ENCODE measurements at regions not wholly inside any gene's neighbourhood (a gene's known extent, or its start where the extent isn't known, plus 50 kb on each side); places are given as distances from the start of the nearest gene placed in this dataset.

DNA sequence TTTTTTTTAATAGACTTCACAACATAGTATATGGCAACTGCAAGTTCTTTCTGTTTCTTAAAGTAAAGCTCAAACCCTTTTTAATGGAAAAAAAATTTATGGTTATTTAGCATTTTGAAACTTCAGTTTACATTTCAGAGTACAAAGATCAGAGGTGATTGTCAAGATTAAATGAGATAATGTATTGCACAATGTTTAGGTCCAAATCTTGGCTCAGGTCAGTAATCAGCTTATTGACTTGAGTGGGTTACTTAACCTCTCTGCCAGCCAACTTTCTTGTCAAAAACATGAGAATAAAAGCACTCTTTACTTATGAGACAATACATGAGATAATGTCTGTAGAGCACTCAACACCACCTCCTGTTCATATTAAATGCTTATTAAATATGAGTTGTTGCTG, 345.1 kb upstream of the PTPRD start:
- no peaks in the 10 kb centered on the region for H3K36me3 Mint-ChIP-seq (ENCODE audit: low read depth)
- no peak overlapping the region for H3K27ac Mint-ChIP-seq (ENCODE audit: unreplicated experiment)
- H3K9me3 Mint-ChIP-seq (ENCODE audit: low read depth) = peaks cover 8% of the 10 kb centered on the region
- TF ChIP-seq CTCF (IDR thresholded peaks at IDR 0.05) = no peak
- no peak overlapping the region for H3K4me3 Mint-ChIP-seq (ENCODE audit: unreplicated experiment)
- H3K27me3 Mint-ChIP-seq (ENCODE audit: low read depth) = no peaks in the 10 kb centered on the region
- no peaks in the 10 kb centered on the region for H3K4me1 Mint-ChIP-seq (ENCODE audit: low read depth)
- DNase-seq (ENCODE audit: low spot score) = no peak

DNA sequence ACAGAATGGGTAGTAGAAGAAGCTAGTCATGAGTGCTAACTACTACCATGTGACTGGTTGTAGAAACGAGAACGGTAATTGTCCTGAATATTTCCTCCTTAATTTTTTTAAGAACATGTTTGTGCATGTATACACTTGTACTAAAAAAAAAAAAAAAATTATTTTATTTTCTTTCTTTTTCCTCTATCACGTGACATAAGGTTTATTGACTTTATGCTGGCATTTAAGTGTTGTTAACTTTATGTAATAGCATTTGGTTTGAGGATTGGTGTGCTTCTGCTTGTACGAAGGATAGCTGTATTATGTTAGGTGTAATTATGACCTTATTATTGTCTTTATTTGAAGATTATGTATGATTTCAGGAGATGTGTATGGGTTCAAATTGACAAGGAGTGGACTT, 349.1 kb upstream of the PTPRD start:
- Mint-ChIP-seq H3K4me3 (ENCODE audit: unreplicated experiment) (no peak overlapping the region), H3K27me3 (ENCODE audit: low read depth) (no peaks in the 10 kb centered on the region), H3K4me1 (ENCODE audit: low read depth) (no peaks in the 10 kb centered on the region), H3K9me3 (ENCODE audit: low read depth) (peaks cover 8% of the 10 kb centered on the region), H3K36me3 (ENCODE audit: low read depth) (no peaks in the 10 kb centered on the region), H3K27ac (ENCODE audit: unreplicated experiment) (no peak overlapping the region)
- TF ChIP-seq CTCF (IDR thresholded peaks at IDR 0.05) = no peak
- no peak for DNase-seq (ENCODE audit: low spot score)

- peaks cover 4% of the 10 kb centered on the region for H3K9me3 Mint-ChIP-seq (ENCODE audit: low read depth)
- DNase-seq (ENCODE audit: low spot score) = no peak
- H3K4me3 Mint-ChIP-seq (ENCODE audit: unreplicated experiment) = no peak overlapping the region
- no peaks in the 10 kb centered on the region for H3K36me3 Mint-ChIP-seq (ENCODE audit: low read depth)
- H3K4me1 Mint-ChIP-seq (ENCODE audit: low read depth) = no peaks in the 10 kb centered on the region
- no peak for TF ChIP-seq CTCF (IDR thresholded peaks at IDR 0.05)
- no peak overlapping the region for H3K27ac Mint-ChIP-seq (ENCODE audit: unreplicated experiment)
- H3K27me3 Mint-ChIP-seq (ENCODE audit: low read depth) = no peaks in the 10 kb centered on the region
Observed at GRCh38 chr9:10983251-10983650, 370.4 kb upstream of the PTPRD start.

DNA sequence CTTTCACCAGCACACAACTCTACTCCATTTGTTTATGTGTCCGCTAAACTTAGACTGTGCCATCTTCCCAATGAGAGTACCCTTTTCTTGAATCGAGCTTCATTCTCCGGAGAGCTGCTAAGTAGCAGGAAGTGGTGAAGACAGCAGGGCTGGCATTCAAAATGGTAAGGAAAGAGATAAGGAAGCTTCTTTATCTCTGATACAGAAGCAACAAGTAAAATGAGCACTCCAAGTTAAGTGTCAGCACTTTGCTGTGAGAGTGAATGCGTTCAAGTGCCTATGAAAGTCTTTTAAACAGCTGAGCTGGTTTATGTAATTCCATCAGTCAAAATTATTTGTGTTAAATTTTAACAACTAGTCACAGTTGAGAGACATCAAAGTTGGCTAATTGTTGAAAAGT, 386.8 kb upstream of the PTPRD start:
- no peak for TF ChIP-seq CTCF (IDR thresholded peaks at IDR 0.05)
- H3K27ac Mint-ChIP-seq (ENCODE audit: unreplicated experiment) = no peak overlapping the region
- H3K9me3 Mint-ChIP-seq (ENCODE audit: low read depth) = no peaks in the 10 kb centered on the region
- H3K27me3 Mint-ChIP-seq (ENCODE audit: low read depth) = no peaks in the 10 kb centered on the region
- no peaks in the 10 kb centered on the region for H3K36me3 Mint-ChIP-seq (ENCODE audit: low read depth)
- H3K4me1 Mint-ChIP-seq (ENCODE audit: low read depth) = no peaks in the 10 kb centered on the region
- H3K4me3 Mint-ChIP-seq (ENCODE audit: unreplicated experiment) = no peak overlapping the region
- no peak for DNase-seq (ENCODE audit: low spot score)

DNA sequence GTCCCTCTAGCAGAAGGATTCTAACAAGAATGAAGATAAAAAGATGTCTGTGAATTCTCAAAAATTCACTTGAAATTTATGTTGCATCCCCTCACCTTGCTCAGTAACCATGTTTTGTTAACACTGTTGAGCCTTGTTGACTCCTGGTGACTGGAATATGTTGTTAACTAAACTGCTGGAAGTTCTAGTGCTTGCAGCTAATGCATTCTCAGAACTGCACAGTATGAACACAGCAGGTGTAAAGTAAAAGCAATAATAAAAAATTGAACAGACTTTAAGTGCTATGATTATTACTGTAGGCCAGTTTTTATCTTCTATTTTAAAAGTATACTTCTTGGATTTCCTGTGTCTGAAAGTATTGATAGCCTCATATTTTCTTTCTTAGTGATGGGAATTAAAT, 388.7 kb upstream of the PTPRD start:
- TF ChIP-seq CTCF (IDR thresholded peaks at IDR 0.05) = no peak
- Mint-ChIP-seq H3K36me3 (ENCODE audit: low read depth) (no peaks in the 10 kb centered on the region), H3K4me1 (ENCODE audit: low read depth) (no peaks in the 10 kb centered on the region), H3K4me3 (ENCODE audit: unreplicated experiment) (no peak overlapping the region), H3K27me3 (ENCODE audit: low read depth) (no peaks in the 10 kb centered on the region), H3K27ac (ENCODE audit: unreplicated experiment) (no peak overlapping the region), H3K9me3 (ENCODE audit: low read depth) (no peaks in the 10 kb centered on the region)
- DNase-seq (ENCODE audit: low spot score) = no peak

Data from chondrocyte (in vitro differentiated cells).